AG04450 (cell line): ENCODE measurements at regions not wholly inside any gene's neighbourhood (a gene's known extent, or its start where the extent isn't known, plus 50 kb on each side); places are given as distances from the start of the nearest gene placed in this dataset.
A peak's percentile ranks its signal among the peaks of the same experiment; 100 is the strongest.

Experiments used
- CTCF ChIA-PET: fragments of 300-600, 350-600 bp; formaldehyde crosslinking; extraction: SDS; loops from one replicate; lab custom pipeline; 2022; ENCODE audit warnings: antibody characterized with exemption, inconsistent platforms; lab: Charles Lee
- POLR2A ChIA-PET: fragments of 350-600 bp; formaldehyde crosslinking; extraction: SDS; loops from one replicate; lab custom pipeline; 2021; ENCODE audit warnings: antibody characterized with exemption, inconsistent platforms; lab: Yijun Ruan, JAX
- DNase-seq: peaks from one replicate; pipeline ENCODE4 v3.0.0-alpha.2; 2011; ENCODE audit warnings: low read depth, low spot score
- H3K27ac ChIP-seq: one replicate; pipeline ENCODE4 v1.5.1; 2012; ENCODE audit warnings: low read depth, low read length, control low read depth
- H3K27me3 ChIP-seq: one replicate; pipeline ENCODE4 v1.6.0; 2012; ENCODE audit warnings: low read length; ENCODE audit not compliant: control insufficient read depth, insufficient read depth
- H3K4me3 ChIP-seq: 2 replicates; pipeline ENCODE4 v1.5.1; 2011; ENCODE audit warnings: mild to moderate bottlenecking, low read depth, low read length, control low read depth
- H3K9me3 ChIP-seq: 2 replicates; pipeline ENCODE4 v1.5.1; 2012; ENCODE audit warnings: low read length; ENCODE audit not compliant: control insufficient read depth, insufficient read depth
- CTCF ChIP-seq: IDR thresholded peaks from 2 replicates; pipeline ENCODE4 v1.5.1; 2011; ENCODE audit warnings: low read depth, low read length, control low read depth, inconsistent platforms

- TF ChIP-seq CTCF: no peak
- ChIA-PET POLR2A (no interaction called here), CTCF (no interaction called here)
- H3K27ac ChIP-seq: no peak overlapping the region
- no peaks in the 10 kb centered on the region for H3K27me3 ChIP-seq
- no peak for DNase-seq
- no peak overlapping the region for H3K4me3 ChIP-seq
- H3K9me3 ChIP-seq: no peaks in the 10 kb centered on the region
Observed at GRCh38 chr6:81455641-81456040, 296.8 kb downstream of the TENT5A start.

GRCh38 chr6:81451787-81452186 lies 300.7 kb downstream of the TENT5A start:
- peak overlapping the region; percentile 49 for H3K27ac ChIP-seq
- ChIA-PET POLR2A (no interaction called here), CTCF (interaction anchor here (0.9 kb wide), 1 partner anchor 35 kb away, joined by 3 read pairs; no protein-coding TSS in a partner anchor)
- no peak for TF ChIP-seq CTCF
- peak; percentile 85 for DNase-seq
- H3K9me3 ChIP-seq: no peaks in the 10 kb centered on the region
- no peaks in the 10 kb centered on the region for H3K27me3 ChIP-seq
- no peak overlapping the region for H3K4me3 ChIP-seq

- ChIA-PET POLR2A (no interaction called here), CTCF (no interaction called here)
- Histone ChIP-seq H3K4me3 (no peak overlapping the region), H3K27ac (no peak overlapping the region), H3K9me3 (no peaks in the 10 kb centered on the region), H3K27me3 (no peaks in the 10 kb centered on the region)
- peak; percentile 15 for DNase-seq
- no peak for TF ChIP-seq CTCF
Observed at GRCh38 chr6:81450180-81450579, 302.3 kb downstream of the TENT5A start.

- H3K27me3 ChIP-seq: no peaks in the 10 kb centered on the region
- CTCF ChIA-PET: no interaction called here
- no peak for TF ChIP-seq CTCF
Observed at GRCh38 chr6:81446509-81446908, 306.0 kb downstream of the TENT5A start.

GRCh38 chr6:81439417-81439816 lies 313.1 kb downstream of the TENT5A start:
- ChIA-PET POLR2A (no interaction called here), CTCF (no interaction called here)
- TF ChIP-seq CTCF: no peak
- DNase-seq: no peak
- H3K4me3 ChIP-seq: no peak overlapping the region
- H3K9me3 ChIP-seq: no peaks in the 10 kb centered on the region
- no peaks in the 10 kb centered on the region for H3K27me3 ChIP-seq
- H3K27ac ChIP-seq: no peak overlapping the region

More at GRCh38 chr6:81446509-81446908, 306.0 kb downstream of the TENT5A start:
- Histone ChIP-seq H3K9me3 (no peaks in the 10 kb centered on the region), H3K4me3 (no peak overlapping the region), H3K27ac (no peak overlapping the region)
- no peak for DNase-seq
- POLR2A ChIA-PET: no interaction called here
